Aorta (tissue), 5 donors: ENCODE measurements at regions not wholly inside any gene's neighbourhood (a gene's known extent, or its start where the extent isn't known, plus 50 kb on each side); places are given as distances from the start of the nearest gene placed in this dataset.

ENCODE experiments used
- ATAC-seq: fragments of 200-7000 bp; cut with Tn5 transposase; one replicate; pipeline ENCODE4 v1.9.1; 2022; ENCODE audit warnings: moderate library complexity; ENCODE audit not compliant: low FRiP score
- DNase-seq, 2 donors: peaks; one replicate each; pipeline ENCODE4 v3.0.0-alpha.2; 2020
- H3K27ac ChIP-seq, 2 donors: one replicate each; pipeline ENCODE4 v1.5.1; 2013; ENCODE audit warnings: low read length in 2 of 2, mild to moderate bottlenecking in 2 of 2, moderate library complexity in 2 of 2, control low read depth in 1 of 2, inconsistent platforms in 1 of 2, low read depth in 1 of 2
- H3K27me3 ChIP-seq, 2 donors: one replicate each; pipeline ENCODE4 v1.6.1; 2013; ENCODE audit warnings: control low read depth in 1 of 2, low read length in 1 of 2, mild to moderate bottlenecking in 1 of 2, moderate library complexity in 1 of 2; ENCODE audit not compliant: insufficient read depth in 2 of 2, control insufficient read depth in 1 of 2
- H3K36me3 ChIP-seq, 2 donors: one replicate each; pipeline ENCODE4 v1.6.1; 2013; ENCODE audit warnings: control low read depth in 1 of 2, low read length in 1 of 2, mild to moderate bottlenecking in 1 of 2; ENCODE audit not compliant: insufficient read depth in 2 of 2, control insufficient read depth in 1 of 2
- H3K4me1 ChIP-seq, 2 donors: one replicate each; pipeline ENCODE4 v1.6.1; 2013; ENCODE audit warnings: low read length in 2 of 2, control low read depth in 1 of 2, mild to moderate bottlenecking in 1 of 2, moderate library complexity in 1 of 2; ENCODE audit not compliant: insufficient read depth in 2 of 2, control insufficient read depth in 1 of 2
- H3K4me3 ChIP-seq, 2 donors: one replicate each; pipeline ENCODE4 v1.5.1; 2013; ENCODE audit warnings: low read length in 2 of 2, control low read depth in 1 of 2, mild to moderate bottlenecking in 1 of 2
- H3K9me3 ChIP-seq: one replicate; pipeline ENCODE4 v1.6.1; 2013; ENCODE audit warnings: mild to moderate bottlenecking, low read length; ENCODE audit not compliant: control insufficient read depth
- WGBS, 2 donors: extraction: QIAGEN DNeasy Blood & Tissue Kit; methylation state at CpG; one replicate each; pipeline ENCODE4 v1.1.7; 2013; 5-methylcytosine and 5-hydroxymethylcytosine counted together
- intact Hi-C, 2 donors: fragments of 100-400 bp; cut with DNase I; formaldehyde crosslinking; loops; one replicate each; pipeline versions ENCODE4 v1.14.2 to v1.15.0; 2022
- donor health status: healthy with polysubstance abuse.
- donor health status: Bipolar disorder and iron deficiency.
- donor health status: DM: no; HTN: no; CAD: no.
- donor health status: DM: no; HTN: no; CAD: no.
- donor health status: DM: yes; HTN: yes; CAD: no.

DNA sequence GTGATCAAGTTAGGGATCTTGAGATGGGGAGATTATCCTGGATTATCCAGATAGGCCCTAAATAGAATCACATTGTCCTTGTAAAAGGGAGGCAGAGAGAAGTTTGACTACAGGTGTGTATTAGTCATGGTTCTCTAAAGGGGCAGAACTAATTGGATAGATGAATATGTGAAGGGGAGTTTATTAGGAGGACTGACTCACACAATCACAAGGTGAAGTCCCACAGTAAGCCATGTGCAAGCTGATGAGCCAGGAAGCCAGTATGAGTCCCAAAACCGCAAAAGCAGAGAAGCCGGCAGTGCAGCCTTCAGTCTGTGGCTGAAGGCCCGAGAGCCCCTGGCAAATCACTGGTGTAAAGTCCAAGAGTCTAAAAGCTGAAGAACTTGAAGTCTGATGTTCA lies 275.8 kb downstream of the KCNS3 start:
- WGBS, 2 donors, result 96 to 98% methylated on average over 3 of the region's 3 CpGs
- H3K4me3 ChIP-seq, result no peak overlapping the region
- no peaks in the 10 kb centered on the region for H3K27me3 ChIP-seq
- no peaks in the 10 kb centered on the region for H3K9me3 ChIP-seq
- no peaks in the 10 kb centered on the region for H3K4me1 ChIP-seq
- DNase-seq (no peak), ATAC-seq (no peak)
- no peak overlapping the region for H3K27ac ChIP-seq
- no peaks in the 10 kb centered on the region for H3K36me3 ChIP-seq
- intact Hi-C loops, result loop anchor here in 1 of 2 donors (10.0 kb wide), 1 partner anchor 429 kb away; no protein-coding TSS in a partner anchor

DNA sequence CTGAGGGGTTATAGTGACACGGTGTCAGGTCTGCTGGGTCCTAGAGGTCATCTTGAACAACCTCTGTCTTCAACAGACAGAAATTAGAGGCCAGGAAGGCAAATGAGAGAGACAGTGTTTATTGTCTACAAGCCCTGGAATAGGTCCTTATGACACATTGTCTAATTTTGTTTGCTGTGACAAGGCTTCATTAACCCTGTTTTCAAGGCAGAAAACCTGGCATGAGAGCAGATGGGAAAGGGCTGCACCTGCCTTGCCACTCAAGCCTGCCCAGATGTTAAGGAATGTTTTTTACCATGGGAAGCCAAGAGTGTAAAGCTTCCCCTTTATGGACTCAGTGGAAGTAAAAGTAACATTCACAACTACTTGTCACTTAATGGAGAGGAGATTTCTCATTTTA lies 275.3 kb downstream of the KCNS3 start:
- ATAC-seq (no peak), DNase-seq (no peak)
- no peaks in the 10 kb centered on the region for H3K36me3 ChIP-seq
- no peaks in the 10 kb centered on the region for H3K4me1 ChIP-seq
- H3K27me3 ChIP-seq, result no peaks in the 10 kb centered on the region
- 87 to 100% methylated on average over 1 of the region's 1 CpG for WGBS, 2 donors
- no peaks in the 10 kb centered on the region for H3K9me3 ChIP-seq
- no peak overlapping the region for H3K4me3 ChIP-seq
- intact Hi-C loops, result loop anchor here in 1 of 2 donors (10.0 kb wide), 1 partner anchor 429 kb away; no protein-coding TSS in a partner anchor
- no peak overlapping the region for H3K27ac ChIP-seq

DNA sequence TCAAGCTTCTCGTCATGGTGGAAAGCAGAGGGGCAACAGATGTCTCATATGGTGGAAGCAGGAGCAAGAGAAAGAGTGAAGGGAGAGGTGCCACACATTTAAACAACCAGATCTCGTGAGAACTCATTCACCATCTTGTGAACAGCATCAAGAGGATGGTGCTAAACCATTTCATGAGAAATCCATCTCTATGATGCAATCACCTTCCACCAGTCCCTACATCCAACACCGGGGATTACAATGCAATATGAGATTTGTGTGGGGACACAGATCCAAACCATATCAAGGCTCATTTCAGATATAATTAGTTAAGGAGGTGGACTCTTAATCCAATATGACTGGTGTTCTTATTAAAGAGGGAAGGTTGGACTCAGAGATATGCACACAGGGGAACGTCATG lies 272.8 kb downstream of the KCNS3 start:
- no peak overlapping the region for H3K27ac ChIP-seq
- WGBS, 2 donors, result 89 to 93% methylated on average over 4 of the region's 4 CpGs
- intact Hi-C loops, result loop anchor here in 1 of 2 donors (10.0 kb wide), 1 partner anchor 426 kb away; no protein-coding TSS in a partner anchor
- no peak overlapping the region for H3K4me3 ChIP-seq
- no peaks in the 10 kb centered on the region for H3K36me3 ChIP-seq
- H3K27me3 ChIP-seq, result no peaks in the 10 kb centered on the region
- no peak for ATAC-seq
- DNase-seq, result no peak
- H3K9me3 ChIP-seq, result no peaks in the 10 kb centered on the region
- no peaks in the 10 kb centered on the region for H3K4me1 ChIP-seq

DNA sequence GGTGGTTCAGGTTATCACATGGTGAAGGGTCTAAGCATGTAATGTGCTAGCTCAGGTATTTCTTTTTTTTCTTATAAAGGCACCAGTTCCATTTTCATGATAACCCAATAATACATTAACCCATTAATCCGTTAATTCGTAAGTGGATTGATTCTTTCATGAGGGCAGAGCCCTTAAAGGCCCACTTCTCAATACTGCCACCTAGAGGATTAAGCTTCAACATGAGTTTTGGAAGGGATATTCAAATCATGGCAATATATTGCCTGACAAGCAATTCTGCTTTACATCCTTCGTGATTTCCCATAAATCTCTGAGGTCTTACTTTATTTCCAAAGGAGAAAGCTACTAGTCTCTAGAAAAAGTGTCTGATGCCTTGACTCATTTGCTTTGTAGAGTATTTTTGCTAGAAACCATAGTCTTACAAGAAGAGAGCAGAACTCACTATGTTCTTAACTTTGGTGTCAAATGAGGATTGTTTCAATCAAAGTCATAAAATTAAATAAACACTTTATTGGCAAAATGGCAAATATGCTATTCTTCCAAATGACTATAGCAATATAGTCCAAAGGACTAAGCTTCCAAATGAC lies 271.3 kb downstream of the KCNS3 start:
- H3K9me3 ChIP-seq, result no peaks in the 10 kb centered on the region
- H3K27me3 ChIP-seq, result no peaks in the 10 kb centered on the region
- no peaks in the 10 kb centered on the region for H3K4me1 ChIP-seq
- DNase-seq (no peak), ATAC-seq (no peak)
- WGBS, 2 donors, result 7 to 12% methylated on average over 3 of the region's 3 CpGs
- no peak overlapping the region for H3K4me3 ChIP-seq
- no peak overlapping the region for H3K27ac ChIP-seq
- intact Hi-C loops, result loop anchor here (1.0 to 10.0 kb wide), 3 partner anchors 297 to 425 kb away; no protein-coding TSS in a partner anchor
- no peaks in the 10 kb centered on the region for H3K36me3 ChIP-seq

DNA sequence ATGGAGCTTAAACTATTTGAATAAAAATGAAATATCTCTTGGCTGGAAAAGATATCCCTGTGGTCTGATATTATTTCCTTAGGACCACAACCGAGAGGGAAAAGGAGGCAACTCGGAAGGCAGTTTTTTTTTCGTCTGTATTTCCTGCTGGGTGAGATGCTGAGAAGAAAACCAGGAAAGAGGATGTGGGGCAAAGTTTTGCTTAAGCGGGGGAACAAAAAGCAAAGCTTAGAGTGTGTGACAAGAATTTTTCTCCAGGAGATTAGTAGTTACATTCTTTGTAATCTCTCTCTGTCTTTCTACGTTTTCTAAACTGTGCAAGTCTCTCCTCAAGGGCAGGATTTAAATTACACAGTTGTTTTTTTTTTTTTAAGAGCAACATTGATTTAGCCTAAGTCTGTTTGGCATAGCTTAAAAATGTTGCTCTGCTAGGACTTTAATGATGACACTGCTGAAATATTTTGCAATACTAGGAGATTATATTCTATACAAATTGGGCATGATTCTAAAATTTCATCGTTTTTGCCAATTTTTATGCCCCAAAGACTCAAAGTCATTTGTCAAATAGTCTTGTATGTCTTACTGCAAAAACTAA lies 258.5 kb downstream of the KCNS3 start:
- intact Hi-C loops, result no loop called here
- ATAC-seq, result no peak

DNA sequence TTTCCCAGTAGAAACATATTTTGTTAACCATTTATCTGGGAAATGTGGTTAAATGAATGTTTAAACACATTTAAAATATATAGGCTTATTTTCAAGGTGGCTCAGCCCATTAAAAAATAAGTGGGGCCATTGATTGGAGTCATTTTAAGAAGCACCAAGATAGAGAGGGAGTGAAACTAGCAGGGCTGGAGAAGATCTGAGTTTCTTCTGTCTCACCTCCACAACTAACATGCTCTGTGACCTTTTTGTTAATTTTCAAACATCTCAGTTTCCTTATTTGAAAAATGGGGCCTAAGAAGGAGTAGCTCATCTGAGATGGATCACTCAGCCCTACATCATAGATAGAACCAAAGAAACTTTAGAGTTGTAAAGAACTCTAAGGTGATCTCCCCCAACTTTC lies 254.8 kb downstream of the KCNS3 start:
- intact Hi-C loops, result no loop called here
- ATAC-seq (no peak), DNase-seq (no peak)
- Histone ChIP-seq H3K9me3 (no peaks in the 10 kb centered on the region), H3K4me3 (no peak overlapping the region), H3K27me3 (no peaks in the 10 kb centered on the region), H3K27ac (no peak overlapping the region), H3K4me1 (no peaks in the 10 kb centered on the region), H3K36me3 (no peaks in the 10 kb centered on the region)

More for the DNA sequence above, 258.5 kb downstream of the KCNS3 start:
- Histone ChIP-seq H3K4me1 (no peaks in the 10 kb centered on the region), H3K27ac (no peak overlapping the region), H3K36me3 (no peaks in the 10 kb centered on the region), H3K4me3 (no peak overlapping the region), H3K27me3 (no peaks in the 10 kb centered on the region), H3K9me3 (no peaks in the 10 kb centered on the region)
- DNase-seq, result no peak
- WGBS, 2 donors, result 21 to 22% methylated on average over 6 of the region's 6 CpGs

DNA sequence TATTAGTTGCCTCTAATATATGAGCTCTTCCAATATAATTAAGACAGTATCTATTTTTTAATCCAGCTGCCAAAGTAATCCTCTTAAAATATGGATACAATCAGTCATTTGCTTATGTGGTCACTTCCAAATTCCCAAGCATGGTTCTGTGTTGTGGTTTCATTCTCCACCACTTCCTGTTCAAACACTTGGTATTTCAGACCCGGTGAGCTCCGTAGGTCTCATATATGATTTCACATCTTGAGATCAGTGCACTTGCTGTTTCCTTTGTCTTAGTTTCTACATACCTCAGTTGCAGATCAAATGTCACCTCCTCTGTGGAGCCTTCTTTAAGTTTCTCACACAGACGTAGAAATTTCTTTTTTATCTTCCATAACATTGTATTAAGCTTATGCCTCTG lies 254.2 kb downstream of the KCNS3 start:
- intact Hi-C loops, result no loop called here
- 60 to 70% methylated on average over 3 of the region's 3 CpGs for WGBS, 2 donors
- H3K4me1 ChIP-seq, result no peaks in the 10 kb centered on the region
- no peak overlapping the region for H3K4me3 ChIP-seq
- DNase-seq (no peak), ATAC-seq (no peak)
- no peaks in the 10 kb centered on the region for H3K9me3 ChIP-seq
- H3K27ac ChIP-seq, result no peak overlapping the region
- no peaks in the 10 kb centered on the region for H3K27me3 ChIP-seq
- no peaks in the 10 kb centered on the region for H3K36me3 ChIP-seq

DNA sequence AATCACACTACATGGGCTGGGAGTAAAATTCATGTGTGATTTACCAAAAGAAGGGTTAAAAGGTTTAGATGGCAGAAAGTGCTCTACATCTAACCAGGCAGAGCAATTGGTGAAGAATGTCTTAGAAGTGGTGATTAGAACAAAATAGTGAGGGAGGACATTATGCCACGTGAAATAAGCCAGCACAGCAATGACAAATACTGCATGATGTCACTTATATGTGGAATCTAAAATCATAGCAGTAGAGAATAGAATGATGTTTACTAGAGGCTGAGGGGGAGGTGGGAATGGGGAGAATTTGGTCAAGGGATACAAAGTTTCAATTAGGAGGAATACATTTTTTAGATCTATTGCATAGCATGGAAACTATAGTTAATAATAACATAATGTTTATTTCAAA lies 253.3 kb downstream of the KCNS3 start:
- ATAC-seq, result no peak
- intact Hi-C loops, result no loop called here
- no peak overlapping the region for H3K27ac ChIP-seq
- H3K9me3 ChIP-seq, result no peaks in the 10 kb centered on the region
- no peaks in the 10 kb centered on the region for H3K4me1 ChIP-seq
- H3K4me3 ChIP-seq, result no peak overlapping the region
- H3K36me3 ChIP-seq, result no peaks in the 10 kb centered on the region
- 53 to 75% methylated on average over 1 of the region's 1 CpG for WGBS, 2 donors
- H3K27me3 ChIP-seq, result no peaks in the 10 kb centered on the region
- no peak for DNase-seq

DNA sequence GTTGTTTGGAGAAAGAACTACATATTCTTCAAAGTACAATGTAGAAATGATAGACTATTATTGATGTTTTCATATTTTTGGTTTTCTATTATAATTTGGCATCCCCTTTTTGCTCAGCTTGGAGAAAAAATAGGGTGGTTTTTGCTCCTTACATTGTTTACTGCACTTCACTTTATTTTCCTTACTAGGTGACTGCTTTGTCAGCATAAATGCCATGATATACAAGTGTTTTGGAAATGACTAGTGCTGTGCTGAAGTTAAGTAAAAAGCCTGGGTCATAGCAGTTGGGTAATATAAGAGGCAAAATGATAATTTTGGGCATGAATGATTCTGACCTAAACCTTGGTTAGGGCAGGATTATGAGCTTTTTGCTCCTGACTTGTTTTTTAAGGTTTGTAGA lies 250.9 kb downstream of the KCNS3 start:
- no peak for DNase-seq
- Histone ChIP-seq H3K27ac (no peak overlapping the region), H3K36me3 (no peaks in the 10 kb centered on the region), H3K9me3 (no peaks in the 10 kb centered on the region), H3K27me3 (no peaks in the 10 kb centered on the region), H3K4me1 (no peaks in the 10 kb centered on the region), H3K4me3 (no peak overlapping the region)
- no peak for ATAC-seq
- intact Hi-C loops, result no loop called here
